GM18511 (cell line): ENCODE measurements at regions not wholly inside any gene's neighbourhood (a gene's known extent, or its start where the extent isn't known, plus 50 kb on each side); places are given as distances from the start of the nearest gene placed in this dataset.

Source experiments
- ATAC-seq: cut with Tn5 transposase; IDR thresholded peaks from one replicate; pipeline ENCODE4 v1.9.1; 2021; ENCODE audit warnings: mild to moderate bottlenecking, moderate library complexity; ENCODE audit not compliant: unreplicated experiment

DNA sequence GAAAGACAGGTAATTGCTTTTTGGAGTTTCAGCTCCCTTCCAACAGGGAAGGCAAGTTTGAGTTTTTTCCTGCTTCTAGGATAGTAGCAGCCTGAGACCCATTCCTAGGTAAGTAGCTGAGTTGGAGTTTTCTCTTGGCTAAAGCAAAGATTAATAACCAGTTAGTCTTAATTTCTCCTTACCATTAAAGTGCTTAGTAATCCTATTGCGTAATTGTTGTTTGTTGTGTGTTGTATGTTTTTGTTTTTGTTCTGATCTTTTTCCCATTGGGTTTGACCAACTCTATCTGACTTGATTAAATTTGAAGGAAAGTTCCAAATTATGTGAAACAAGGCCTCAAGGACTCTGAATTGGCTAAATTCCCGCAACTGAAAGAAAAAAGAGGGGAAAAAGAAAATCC lies 83.5 kb downstream of the TBX22 start:
- no peak for ATAC-seq

DNA sequence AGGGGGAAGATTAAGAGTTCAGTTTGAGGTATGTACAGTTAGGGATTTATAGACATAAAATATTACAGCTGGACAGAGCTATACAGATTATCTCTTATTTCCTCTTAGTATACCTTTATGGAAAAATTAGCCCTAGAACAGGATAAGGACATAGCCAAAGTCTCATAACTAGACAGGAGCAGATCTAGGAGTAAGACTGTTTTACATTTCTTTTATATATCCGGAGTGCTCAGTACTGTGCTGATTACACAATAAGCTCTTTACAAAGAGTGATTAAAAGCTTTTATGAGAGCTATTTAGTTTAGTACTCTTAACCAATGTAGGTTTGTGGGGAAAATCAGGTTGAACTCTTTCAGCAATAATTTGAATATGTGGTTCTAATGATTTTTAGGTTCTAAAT lies 105.8 kb downstream of the TBX22 start:
- ATAC-seq, result no peak

DNA sequence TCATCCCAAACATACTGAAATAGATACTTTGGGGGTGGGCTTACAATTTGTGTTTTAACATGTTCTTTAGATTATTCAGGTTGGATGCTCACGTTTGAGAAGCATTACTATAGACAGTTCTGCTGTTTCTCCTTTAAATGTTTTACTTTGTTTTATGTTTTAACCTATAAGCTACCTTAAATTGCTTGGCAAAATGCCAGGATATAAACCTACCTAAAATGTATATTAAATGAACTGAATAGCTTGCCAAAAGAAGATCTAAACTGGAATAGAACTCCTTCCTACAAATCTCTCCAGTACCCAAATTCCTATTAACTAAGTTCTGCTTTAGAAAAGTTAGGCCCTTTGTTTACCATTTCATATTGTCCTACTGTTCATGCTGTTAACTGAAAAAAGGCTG lies 124.4 kb downstream of the TBX22 start:
- no peak for ATAC-seq

DNA sequence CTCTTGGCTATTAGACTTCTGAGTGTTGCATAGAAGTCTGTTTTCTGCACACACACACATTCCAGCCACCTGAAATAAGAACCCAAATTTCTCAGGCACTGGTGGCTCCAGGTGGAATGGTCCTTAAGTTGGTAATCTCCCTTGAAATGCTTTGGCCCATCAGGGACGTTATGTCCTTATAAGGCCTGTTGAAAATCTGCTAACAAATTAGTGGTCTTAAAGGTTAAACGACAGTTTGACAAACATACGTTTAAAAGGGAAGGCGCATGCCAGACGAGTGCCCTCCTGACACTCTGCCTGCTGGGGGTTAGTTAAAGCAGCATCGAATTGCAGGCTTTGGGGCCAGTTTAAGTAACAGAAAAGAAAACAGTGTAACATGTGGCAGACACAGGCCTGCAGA lies 125.0 kb downstream of the TBX22 start:
- no peak for ATAC-seq

GRCh38 chrX:80170581-80170980 lies 156.0 kb downstream of the TBX22 start:
- ATAC-seq, result no peak

DNA sequence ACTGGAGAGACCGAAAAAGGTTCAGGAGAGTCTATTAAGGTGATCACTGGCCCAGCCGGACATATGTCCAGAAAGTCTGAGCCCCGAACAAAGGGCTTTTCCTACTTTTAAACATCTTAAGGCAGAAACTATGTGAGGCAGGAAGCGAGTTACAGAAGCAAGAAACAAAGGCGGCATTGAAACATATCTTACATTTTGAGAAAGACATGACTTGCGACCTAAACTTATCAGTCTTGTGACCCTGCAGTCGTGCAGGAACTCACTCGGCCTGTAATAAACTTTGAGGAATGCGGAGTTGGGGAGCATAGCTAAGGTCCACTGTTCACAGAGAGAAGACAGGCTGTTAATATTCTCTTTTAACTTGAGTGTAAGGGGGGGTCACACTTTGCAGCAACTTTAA lies 158.7 kb downstream of the TBX22 start:
- no peak for ATAC-seq

DNA sequence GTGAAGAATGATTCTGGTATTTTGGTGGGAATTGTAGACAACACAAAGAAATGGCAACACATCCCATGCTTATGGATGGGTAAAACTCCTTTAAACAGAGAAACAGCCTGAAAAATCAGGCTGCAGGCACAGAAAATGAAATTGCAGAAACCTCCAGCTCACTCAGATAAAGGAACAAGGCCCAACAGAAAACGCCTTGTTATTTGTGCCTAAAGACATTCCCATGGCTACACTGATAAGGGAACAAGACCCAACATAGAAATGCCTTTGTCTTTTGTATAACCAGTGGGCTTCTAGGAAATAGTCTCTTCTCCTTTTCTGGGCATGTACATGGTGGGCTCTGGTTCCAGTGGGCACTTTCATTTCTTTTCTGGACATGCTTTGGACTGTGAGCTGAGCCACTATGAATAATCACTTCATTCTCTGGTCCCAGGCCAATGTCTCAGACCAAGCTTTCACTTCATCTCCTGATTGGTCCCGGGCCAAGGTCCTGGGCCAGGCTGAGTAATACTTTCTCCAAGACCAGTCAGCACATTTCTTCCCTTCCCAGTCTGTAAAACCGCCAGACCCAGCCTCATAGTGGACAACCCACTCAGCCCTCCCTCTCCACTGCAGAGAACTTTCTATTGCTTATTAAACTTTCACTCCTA lies 160.5 kb downstream of the TBX22 start:
- no peak for ATAC-seq

- ATAC-seq, result no peak
These were observed 166.5 kb downstream of the TBX22 start for GRCh38 chrX:80181079-80181478.

- no peak for ATAC-seq
These were observed 170.3 kb downstream of the TBX22 start for GRCh38 chrX:80184854-80185253.

DNA sequence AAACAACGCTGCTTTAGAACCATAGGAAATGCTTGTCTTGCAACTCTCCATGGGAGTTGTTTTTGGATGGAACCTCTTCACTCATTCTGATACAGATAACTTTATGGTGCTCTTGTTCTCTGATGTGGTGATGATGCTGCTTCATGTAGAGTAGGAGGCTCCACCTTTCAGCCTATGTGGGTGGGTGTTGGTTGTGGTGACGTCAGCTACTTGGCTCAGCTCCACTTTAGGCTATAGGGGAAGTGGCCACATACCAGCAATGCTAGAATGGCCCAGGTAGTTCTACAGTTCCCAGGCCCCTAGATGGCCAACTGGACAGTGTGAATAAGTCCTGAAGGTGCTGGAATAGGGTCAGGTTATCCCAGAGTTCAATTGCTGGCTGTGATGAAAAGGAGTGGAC lies 192.1 kb downstream of the TBX22 start:
- no peak for ATAC-seq

- no peak for ATAC-seq
These were observed 192.8 kb downstream of the TBX22 start for GRCh38 chrX:80207327-80207726.

- ATAC-seq, result no peak
These were observed 201.5 kb downstream of the TBX22 start for GRCh38 chrX:80216086-80216485.

- no peak for ATAC-seq
These were observed 196.2 kb upstream of the TENT5D start for GRCh38 chrX:80223982-80224579.

DNA sequence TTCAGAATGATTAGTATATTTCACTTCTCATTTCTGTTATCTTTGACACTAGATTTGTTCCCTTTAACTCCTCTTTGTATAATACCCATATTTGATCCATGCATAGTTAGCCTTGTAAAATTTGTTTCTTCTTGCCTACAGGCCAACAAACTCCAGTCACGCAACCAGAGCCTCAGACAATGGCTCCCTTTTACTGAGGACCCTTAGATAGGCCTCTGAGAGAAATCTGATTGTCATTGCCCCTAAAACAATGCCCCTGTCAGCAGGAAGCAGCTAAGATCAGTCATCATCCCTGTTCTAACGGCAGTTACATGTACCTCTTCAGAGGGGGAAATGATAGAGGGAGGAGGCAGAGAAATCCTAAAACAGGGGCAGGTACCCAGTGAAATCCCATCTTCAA lies 190.6 kb upstream of the TENT5D start:
- no peak for ATAC-seq

GRCh38 chrX:80237072-80237471 lies 183.2 kb upstream of the TENT5D start:
- no peak for ATAC-seq

- no peak for ATAC-seq
These were observed 174.0 kb upstream of the TENT5D start for GRCh38 chrX:80246271-80246670.

- no peak for ATAC-seq
These were observed 154.0 kb upstream of the TENT5D start for GRCh38 chrX:80266287-80266686.

DNA sequence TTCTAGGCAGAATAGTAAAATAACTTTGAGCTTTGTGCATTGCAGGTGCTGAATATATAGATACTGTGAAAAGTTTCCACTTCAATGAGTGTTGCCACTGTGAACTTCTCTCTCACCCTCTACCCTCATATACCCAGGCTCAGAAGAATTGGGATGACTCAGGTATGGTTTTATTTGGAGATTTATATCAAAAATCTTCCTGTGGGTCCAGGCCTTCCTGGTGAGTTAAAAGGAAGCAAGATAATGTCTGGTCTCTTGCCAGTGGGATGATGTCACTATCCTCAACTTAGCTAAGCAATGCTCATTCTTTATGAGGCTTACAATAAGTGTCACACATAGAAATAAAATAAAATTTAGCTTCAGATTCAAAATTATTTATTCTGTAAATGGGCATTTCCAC lies 153.3 kb upstream of the TENT5D start:
- no peak for ATAC-seq

- ATAC-seq, result no peak
These were observed 152.5 kb upstream of the TENT5D start for GRCh38 chrX:80267790-80268189.

DNA sequence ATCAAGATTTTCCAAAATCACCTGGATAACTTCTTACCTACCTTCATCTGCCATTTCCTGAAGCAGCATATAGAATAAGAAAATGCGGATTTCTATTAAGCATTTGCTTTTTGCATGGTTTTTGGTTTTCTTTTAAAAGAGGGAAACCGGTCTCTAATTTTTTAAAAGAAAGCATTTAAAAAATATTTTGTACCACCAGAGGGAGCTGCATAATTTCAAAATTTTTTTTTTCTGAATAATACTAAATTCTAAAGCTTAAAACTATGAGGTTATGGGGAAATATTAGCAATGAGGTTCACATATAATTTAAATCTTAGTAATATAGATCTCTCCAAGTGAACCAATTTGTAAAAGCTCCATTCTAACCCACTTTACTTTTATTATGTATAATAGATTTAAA lies 137.7 kb upstream of the TENT5D start:
- ATAC-seq, result no peak

GRCh38 chrX:80285131-80285773 lies 135.0 kb upstream of the TENT5D start:
- ATAC-seq, result peak; percentile 63

- no peak for ATAC-seq
These were observed 129.4 kb upstream of the TENT5D start for GRCh38 chrX:80290834-80291233.

- no peak for ATAC-seq
These were observed 126.9 kb upstream of the TENT5D start for GRCh38 chrX:80293354-80293753.
